ENCODE measurements at regions not wholly inside any gene's neighbourhood (a gene's known extent, or its start where the extent isn't known, plus 50 kb on each side); places are given as distances from the start of the nearest gene placed in this dataset.

GRCh38 chr1:56190806-56191365 is 388.5 kb downstream of the PLPP3 start:
- DNase-seq, result no peak
- in situ Hi-C loops (cut with HindIII; ENCODE audit: low pct_ligation_motif_present, low pct_unique_long_range_greater_than_20kb, low sequenced_read_pairs), result no loop called here

- in situ Hi-C loops (cut with HindIII; ENCODE audit: low pct_ligation_motif_present, low pct_unique_long_range_greater_than_20kb, low sequenced_read_pairs), result no loop called here
- no peak for DNase-seq
Measured at GRCh38 chr1:56189946-56190805, 389.2 kb downstream of the PLPP3 start.

- in situ Hi-C loops (cut with HindIII; ENCODE audit: low pct_ligation_motif_present, low pct_unique_long_range_greater_than_20kb, low sequenced_read_pairs), result no loop called here
- DNase-seq, result no peak
Measured at GRCh38 chr1:56189454-56189853, 389.9 kb downstream of the PLPP3 start.

GRCh38 chr1:56188855-56189254 is 390.5 kb downstream of the PLPP3 start:
- DNase-seq, result no peak
- in situ Hi-C loops (cut with HindIII; ENCODE audit: low pct_ligation_motif_present, low pct_unique_long_range_greater_than_20kb, low sequenced_read_pairs), result no loop called here

GRCh38 chr1:56188221-56188620 is 391.1 kb downstream of the PLPP3 start:
- DNase-seq, result no peak
- in situ Hi-C loops (cut with HindIII; ENCODE audit: low pct_ligation_motif_present, low pct_unique_long_range_greater_than_20kb, low sequenced_read_pairs), result no loop called here

- DNase-seq, result no peak
- in situ Hi-C loops (cut with HindIII; ENCODE audit: low pct_ligation_motif_present, low pct_unique_long_range_greater_than_20kb, low sequenced_read_pairs), result no loop called here
Measured at GRCh38 chr1:56187405-56187804, 392.0 kb downstream of the PLPP3 start.

GRCh38 chr1:56185493-56185892 is 393.9 kb downstream of the PLPP3 start:
- no peak for DNase-seq
- in situ Hi-C loops (cut with HindIII; ENCODE audit: low pct_ligation_motif_present, low pct_unique_long_range_greater_than_20kb, low sequenced_read_pairs), result no loop called here

- in situ Hi-C loops (cut with HindIII; ENCODE audit: low pct_ligation_motif_present, low pct_unique_long_range_greater_than_20kb, low sequenced_read_pairs), result no loop called here
- no peak for DNase-seq
Measured at GRCh38 chr1:56183151-56183550, 396.2 kb downstream of the PLPP3 start.

- in situ Hi-C loops (cut with HindIII; ENCODE audit: low pct_ligation_motif_present, low pct_unique_long_range_greater_than_20kb, low sequenced_read_pairs), result no loop called here
- DNase-seq, result no peak
Measured at GRCh38 chr1:56180520-56181190, 398.7 kb downstream of the PLPP3 start.

- in situ Hi-C loops (cut with HindIII; ENCODE audit: low pct_ligation_motif_present, low pct_unique_long_range_greater_than_20kb, low sequenced_read_pairs), result no loop called here
- DNase-seq, result no peak
Measured at GRCh38 chr1:56179543-56179942, 399.8 kb downstream of the PLPP3 start.

- DNase-seq, result no peak
- in situ Hi-C loops (cut with HindIII; ENCODE audit: low pct_ligation_motif_present, low pct_unique_long_range_greater_than_20kb, low sequenced_read_pairs), result no loop called here
Measured at GRCh38 chr1:56175211-56175610, 404.2 kb downstream of the PLPP3 start.

- DNase-seq, result no peak
- in situ Hi-C loops (cut with HindIII; ENCODE audit: low pct_ligation_motif_present, low pct_unique_long_range_greater_than_20kb, low sequenced_read_pairs), result no loop called here
Measured at GRCh38 chr1:56174176-56174885, 405.0 kb downstream of the PLPP3 start.

GRCh38 chr1:56173736-56174135 is 405.6 kb downstream of the PLPP3 start:
- no peak for DNase-seq
- in situ Hi-C loops (cut with HindIII; ENCODE audit: low pct_ligation_motif_present, low pct_unique_long_range_greater_than_20kb, low sequenced_read_pairs), result no loop called here

GRCh38 chr1:56171670-56172069 is 407.7 kb downstream of the PLPP3 start:
- DNase-seq, result peak; percentile 22
- in situ Hi-C loops (cut with HindIII; ENCODE audit: low pct_ligation_motif_present, low pct_unique_long_range_greater_than_20kb, low sequenced_read_pairs), result no loop called here

- in situ Hi-C loops (cut with HindIII; ENCODE audit: low pct_ligation_motif_present, low pct_unique_long_range_greater_than_20kb, low sequenced_read_pairs), result no loop called here
- DNase-seq, result no peak
Measured at GRCh38 chr1:56170784-56171320, 408.5 kb downstream of the PLPP3 start.

- in situ Hi-C loops (cut with HindIII; ENCODE audit: low pct_ligation_motif_present, low pct_unique_long_range_greater_than_20kb, low sequenced_read_pairs), result no loop called here
- DNase-seq, result no peak
Measured at GRCh38 chr1:56169856-56170255, 409.5 kb downstream of the PLPP3 start.

- in situ Hi-C loops (cut with HindIII; ENCODE audit: low pct_ligation_motif_present, low pct_unique_long_range_greater_than_20kb, low sequenced_read_pairs), result no loop called here
- DNase-seq, result no peak
Measured at GRCh38 chr1:56168176-56168575, 411.2 kb downstream of the PLPP3 start.

GRCh38 chr1:56167596-56167995 is 411.8 kb downstream of the PLPP3 start:
- in situ Hi-C loops (cut with HindIII; ENCODE audit: low pct_ligation_motif_present, low pct_unique_long_range_greater_than_20kb, low sequenced_read_pairs), result no loop called here

GRCh38 chr1:56160773-56161315 is 418.5 kb downstream of the PLPP3 start:
- in situ Hi-C loops (cut with HindIII; ENCODE audit: low pct_ligation_motif_present, low pct_unique_long_range_greater_than_20kb, low sequenced_read_pairs), result no loop called here
- no peak for DNase-seq

More at GRCh38 chr1:56167596-56167995, 411.8 kb downstream of the PLPP3 start:
- DNase-seq, result no peak

All from ACHN (cell line).